WERI-Rb-1 (cell line): ENCODE measurements at regions not wholly inside any gene's neighbourhood (a gene's known extent, or its start where the extent isn't known, plus 50 kb on each side); places are given as distances from the start of the nearest gene placed in this dataset.

ENCODE experiments used
- DNase-seq: peaks from one replicate; pipeline ENCODE4 v3.0.0-alpha.2; 2020
- H3K27ac ChIP-seq: fragments of 250-450 bp; sonication (Bioruptor Pico); 2 replicates; pipeline ENCODE4 v1.5.1; 2020; ENCODE audit warnings: mild to moderate bottlenecking, moderate library complexity
- H3K27me3 ChIP-seq: fragments of 250-450 bp; sonication (Bioruptor Pico); 2 replicates; pipeline ENCODE4 v1.5.1; 2021; ENCODE audit warnings: mild to moderate bottlenecking, low read depth, moderate library complexity; ENCODE audit not compliant: insufficient read depth, severe bottlenecking
- H3K36me3 ChIP-seq: fragments of 250-450 bp; sonication (Bioruptor Pico); 2 replicates; pipeline ENCODE4 v1.5.1; 2020; ENCODE audit warnings: mild to moderate bottlenecking, moderate library complexity
- H3K4me3 ChIP-seq: 2 replicates; pipeline ENCODE4 v1.5.1; 2011; ENCODE audit warnings: low read depth, mild to moderate bottlenecking, control low read depth, low read length
- H3K9me3 ChIP-seq: fragments of 250-450 bp; sonication (Bioruptor Pico); 2 replicates; pipeline ENCODE4 v1.5.1; 2021; ENCODE audit warnings: mild to moderate bottlenecking, moderate library complexity; ENCODE audit not compliant: severe bottlenecking
- CTCF ChIP-seq: IDR thresholded peaks from 2 replicates; pipeline ENCODE4 v1.5.1; 2011; ENCODE audit warnings: low read depth, mild to moderate bottlenecking, control low read depth, inconsistent platforms, low read length

GRCh38 chr1:14109276-14109635, 409.3 kb downstream of the PRDM2 start:
- no peak for TF ChIP-seq CTCF
- no peak overlapping the region for H3K4me3 ChIP-seq
- no peaks in the 10 kb centered on the region for H3K9me3 ChIP-seq
- H3K36me3 ChIP-seq = no peaks in the 10 kb centered on the region
- no peak overlapping the region for H3K27ac ChIP-seq
- DNase-seq = no peak
- H3K27me3 ChIP-seq = peaks cover 60% of the 10 kb centered on the region

- peaks cover 60% of the 10 kb centered on the region for H3K27me3 ChIP-seq
- TF ChIP-seq CTCF = no peak
- H3K9me3 ChIP-seq = no peaks in the 10 kb centered on the region
- H3K27ac ChIP-seq = no peak overlapping the region
- no peak for DNase-seq
- no peaks in the 10 kb centered on the region for H3K36me3 ChIP-seq
- H3K4me3 ChIP-seq = no peak overlapping the region
Measured at GRCh38 chr1:14110040-14110439, 410.1 kb downstream of the PRDM2 start.

- no peak overlapping the region for H3K4me3 ChIP-seq
- H3K27ac ChIP-seq = no peak overlapping the region
- no peak for DNase-seq
- no peak for TF ChIP-seq CTCF
- no peaks in the 10 kb centered on the region for H3K9me3 ChIP-seq
- peaks cover 61% of the 10 kb centered on the region for H3K27me3 ChIP-seq
- H3K36me3 ChIP-seq = no peaks in the 10 kb centered on the region
Measured at GRCh38 chr1:14111121-14111520, 411.1 kb downstream of the PRDM2 start.

GRCh38 chr1:14112613-14113012, 412.6 kb downstream of the PRDM2 start:
- DNase-seq = no peak
- Histone ChIP-seq H3K9me3 (no peaks in the 10 kb centered on the region), H3K27ac (no peak overlapping the region), H3K27me3 (peaks cover 59% of the 10 kb centered on the region), H3K4me3 (no peak overlapping the region), H3K36me3 (no peaks in the 10 kb centered on the region)
- TF ChIP-seq CTCF = no peak

GRCh38 chr1:14113271-14113670, 413.3 kb downstream of the PRDM2 start:
- H3K4me3 ChIP-seq = no peak overlapping the region
- DNase-seq = no peak
- no peak for TF ChIP-seq CTCF
- H3K27ac ChIP-seq = no peak overlapping the region
- H3K9me3 ChIP-seq = no peaks in the 10 kb centered on the region
- H3K36me3 ChIP-seq = no peaks in the 10 kb centered on the region
- peaks cover 55% of the 10 kb centered on the region for H3K27me3 ChIP-seq

- Histone ChIP-seq H3K27me3 (peaks cover 55% of the 10 kb centered on the region), H3K9me3 (no peaks in the 10 kb centered on the region), H3K27ac (no peak overlapping the region), H3K36me3 (no peaks in the 10 kb centered on the region), H3K4me3 (no peak overlapping the region)
- TF ChIP-seq CTCF = peak; percentile 90
- DNase-seq = peak; percentile 55
Measured at GRCh38 chr1:14113841-14114567, 414.0 kb downstream of the PRDM2 start.
